ENCODE measurements at regions not wholly inside any gene's neighbourhood (a gene's known extent, or its start where the extent isn't known, plus 50 kb on each side); places are given as distances from the start of the nearest gene placed in this dataset.

DNA sequence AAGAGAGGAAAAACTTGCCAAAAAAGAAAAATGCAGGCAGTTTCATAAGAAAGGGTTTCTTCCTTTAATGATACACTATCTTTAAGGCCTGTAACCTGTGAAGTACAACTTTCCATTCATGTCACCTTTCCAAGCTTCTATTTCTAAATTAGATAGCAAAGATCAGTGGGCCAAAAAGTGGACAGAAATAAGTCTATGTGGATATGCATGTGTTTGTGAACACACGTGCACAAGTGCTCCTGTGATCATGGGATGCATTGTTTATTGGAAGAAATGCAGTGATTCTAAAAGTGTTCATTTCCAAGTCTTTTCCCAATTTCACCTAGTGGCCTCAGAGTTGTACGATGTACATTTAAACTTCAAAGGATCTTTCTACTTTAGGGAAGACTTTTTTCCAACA, 230.0 kb upstream of the BLID start:
- no peak for DNase-seq

DNA sequence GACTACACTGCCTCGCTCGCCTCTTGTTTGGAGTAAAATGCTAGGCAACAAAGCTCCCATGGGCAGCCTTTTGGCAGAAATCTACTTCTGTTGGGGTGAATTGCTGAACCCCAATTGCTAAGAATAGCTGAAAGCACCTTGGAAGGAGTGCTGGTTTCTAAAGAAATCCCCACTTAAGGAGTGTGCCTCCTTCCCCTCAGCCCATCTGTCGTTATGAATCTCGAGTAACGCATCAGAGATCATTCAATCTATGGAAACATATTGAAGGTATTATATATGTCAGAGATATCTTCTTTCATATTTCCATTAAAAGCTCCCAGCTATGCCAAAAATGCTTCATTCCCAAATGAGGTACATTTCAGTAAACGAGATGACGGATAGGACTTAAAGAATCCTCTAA, 229.6 kb upstream of the BLID start:
- no peak for DNase-seq

DNA sequence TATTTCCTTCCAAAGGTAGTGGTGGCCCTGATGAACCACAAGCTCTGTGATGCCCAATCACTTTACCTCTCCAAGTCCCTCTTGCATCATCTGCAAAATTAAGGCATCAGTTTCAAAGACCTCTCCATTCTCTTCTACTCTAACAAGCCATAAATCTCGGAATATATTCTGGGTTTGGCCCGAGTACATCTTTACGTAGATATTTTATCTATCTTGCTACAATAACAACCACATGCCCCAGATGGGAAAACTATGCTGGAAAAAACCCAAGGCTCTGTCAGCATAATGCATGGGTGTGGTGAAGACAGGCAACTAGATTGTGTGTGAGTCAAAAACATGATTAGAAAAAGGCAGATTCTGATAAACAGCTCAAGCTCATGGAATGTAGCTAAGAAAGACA, 228.2 kb upstream of the BLID start:
- DNase-seq: no peak

DNA sequence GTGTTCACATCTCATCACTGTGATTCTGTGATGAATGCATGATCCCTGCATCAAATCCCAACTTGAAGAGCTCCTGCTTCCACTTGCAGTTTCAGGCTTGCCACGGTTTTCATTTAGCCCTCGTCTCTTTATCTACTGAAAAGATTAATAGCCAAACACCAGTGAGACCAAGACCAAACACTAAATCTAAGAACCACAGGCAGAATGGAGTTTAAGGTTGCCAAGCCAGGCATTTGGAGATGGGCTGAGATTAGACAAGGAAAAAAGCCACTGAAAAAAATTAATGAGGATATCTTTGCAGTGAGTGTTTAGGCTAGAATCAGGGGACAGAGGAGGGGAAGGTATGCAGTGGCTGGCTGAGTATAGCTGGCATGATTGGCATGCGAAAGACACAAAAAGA, 227.2 kb upstream of the BLID start:
- DNase-seq: no peak

- no peak for DNase-seq
These were observed 226.2 kb upstream of the BLID start for GRCh38 chr11:122342089-122342744.

- DNase-seq: no peak
These were observed 225.5 kb upstream of the BLID start for GRCh38 chr11:122341477-122341876.

- DNase-seq: no peak
These were observed 224.7 kb upstream of the BLID start for GRCh38 chr11:122340607-122341290.

GRCh38 chr11:122339436-122340060, 223.5 kb upstream of the BLID start:
- DNase-seq: no peak

DNA sequence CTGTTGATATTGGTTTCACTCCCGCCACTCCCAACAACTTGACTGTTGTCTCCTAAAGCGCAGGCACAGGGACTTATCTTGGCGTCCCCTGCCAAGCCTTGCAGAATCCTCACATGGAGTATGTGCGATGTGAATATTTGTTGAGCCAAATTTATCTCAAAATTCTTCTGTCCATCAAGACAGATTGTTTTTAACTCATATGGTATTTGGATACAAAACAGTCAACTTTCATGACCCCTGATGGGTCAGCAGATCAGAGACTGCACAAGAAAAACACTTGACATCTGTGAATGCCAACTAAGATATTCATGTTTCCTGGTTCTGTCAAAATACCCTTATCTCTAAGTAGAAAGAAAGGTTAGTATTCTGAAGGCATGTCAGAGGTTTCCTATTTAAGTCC, 221.7 kb upstream of the BLID start:
- no peak for DNase-seq

DNA sequence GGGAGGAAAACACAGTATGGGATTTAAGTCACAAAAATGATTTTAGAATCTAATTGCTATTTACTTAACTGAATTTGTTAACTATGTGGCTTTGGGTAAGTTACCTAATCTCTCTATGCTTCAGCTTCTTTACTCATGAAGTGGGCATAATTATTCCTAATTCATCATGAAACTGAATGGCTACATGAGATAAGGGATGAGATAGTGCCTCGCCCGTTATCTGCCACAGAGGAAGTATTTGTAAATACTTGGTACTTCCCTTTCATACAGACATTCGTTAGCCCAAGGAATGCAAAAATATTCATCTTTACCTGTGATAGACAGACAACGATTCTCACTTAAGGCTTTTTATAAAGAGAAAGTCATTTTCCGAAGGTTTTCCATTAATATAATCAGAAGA, 221.2 kb upstream of the BLID start:
- DNase-seq: no peak

GRCh38 chr11:122336706-122337105, 220.7 kb upstream of the BLID start:
- no peak for DNase-seq

DNA sequence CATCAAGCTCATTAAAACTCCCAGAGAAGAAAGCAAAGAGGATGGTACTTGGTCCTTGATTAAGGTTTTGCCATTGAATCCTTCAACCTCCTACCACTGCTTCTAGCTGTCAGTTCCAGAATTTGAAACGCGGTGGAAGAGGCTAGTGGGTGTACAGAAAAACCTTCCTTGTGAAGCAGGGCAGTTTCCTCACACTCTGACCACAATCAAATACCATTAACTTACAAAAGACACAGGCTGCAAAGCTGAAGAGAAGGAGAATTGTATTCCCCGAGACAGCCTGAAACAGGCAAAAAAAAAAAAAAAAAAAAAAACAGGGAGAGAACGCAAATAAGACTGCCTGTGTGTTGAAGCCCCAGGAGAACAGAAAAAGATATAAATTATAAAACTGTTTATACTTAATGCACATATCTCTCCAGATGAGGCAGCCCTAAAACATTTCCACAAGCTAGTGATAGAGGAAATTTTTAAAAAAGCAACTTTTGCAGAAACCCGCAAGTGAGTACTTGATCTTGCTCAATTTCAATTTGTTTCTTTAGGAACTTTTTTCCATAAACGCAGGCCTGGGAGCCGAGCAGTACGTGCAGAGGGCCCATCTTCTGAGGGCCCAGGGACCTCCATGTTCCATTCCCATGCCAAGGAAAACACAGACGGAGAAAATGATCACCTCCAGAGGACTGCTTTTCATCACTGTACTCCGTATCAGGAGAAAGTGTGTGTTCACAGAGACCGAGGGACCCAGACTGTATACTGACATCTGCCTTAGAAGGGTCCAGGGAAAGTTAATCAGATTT, 218.7 kb upstream of the BLID start:
- DNase-seq: no peak

GRCh38 chr11:122333467-122333866, 217.5 kb upstream of the BLID start:
- DNase-seq: no peak

DNA sequence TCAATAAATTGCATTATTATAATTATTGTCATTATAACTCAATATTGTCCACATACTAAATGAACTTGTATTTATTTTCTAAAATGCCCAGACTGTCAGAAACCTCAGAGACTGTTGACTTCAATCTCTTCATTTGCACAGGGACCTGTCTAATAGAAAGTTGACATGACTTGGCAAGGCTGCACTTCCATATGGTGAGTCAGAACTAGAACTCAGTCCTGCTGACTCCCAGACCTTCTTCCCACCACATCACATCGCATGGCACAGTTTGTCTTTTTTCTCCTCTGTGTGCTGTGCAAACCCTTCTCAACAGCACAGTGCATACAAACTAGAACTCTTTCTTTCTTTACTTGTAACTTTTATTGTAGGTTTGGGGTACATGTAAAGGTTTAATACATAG, 215.1 kb upstream of the BLID start:
- DNase-seq: no peak

DNA sequence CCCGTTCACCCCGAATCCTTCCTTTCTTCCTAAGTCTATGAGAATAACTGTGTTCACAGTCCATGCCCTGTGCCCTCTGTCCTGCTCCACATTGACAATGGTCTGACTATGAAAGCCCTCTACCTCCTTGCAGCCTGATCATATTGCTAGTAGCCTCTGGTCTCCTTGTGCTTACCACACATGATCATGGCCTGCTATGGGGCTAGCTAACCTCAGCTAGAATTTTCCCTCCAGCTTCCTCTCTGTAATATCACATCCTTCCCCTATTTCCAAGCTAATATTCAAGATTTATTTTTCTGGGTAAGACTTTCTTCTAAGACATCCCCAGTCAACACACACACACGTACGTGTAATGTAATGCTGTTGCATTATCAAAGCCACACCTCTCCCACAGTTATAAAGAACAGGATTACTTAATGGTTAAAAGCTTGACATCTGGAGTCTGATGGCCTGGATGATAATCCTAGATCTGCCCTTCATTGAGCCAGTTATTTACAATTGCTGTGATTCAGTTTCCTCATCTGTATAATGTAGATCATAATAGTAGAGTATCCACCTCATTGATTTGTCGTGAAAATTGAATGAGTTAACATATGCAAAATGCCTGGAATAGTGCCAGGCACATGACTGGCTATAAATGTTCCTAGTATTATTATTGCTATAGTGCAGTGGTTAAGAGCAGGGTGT, 214.4 kb upstream of the BLID start:
- DNase-seq: no peak

DNA sequence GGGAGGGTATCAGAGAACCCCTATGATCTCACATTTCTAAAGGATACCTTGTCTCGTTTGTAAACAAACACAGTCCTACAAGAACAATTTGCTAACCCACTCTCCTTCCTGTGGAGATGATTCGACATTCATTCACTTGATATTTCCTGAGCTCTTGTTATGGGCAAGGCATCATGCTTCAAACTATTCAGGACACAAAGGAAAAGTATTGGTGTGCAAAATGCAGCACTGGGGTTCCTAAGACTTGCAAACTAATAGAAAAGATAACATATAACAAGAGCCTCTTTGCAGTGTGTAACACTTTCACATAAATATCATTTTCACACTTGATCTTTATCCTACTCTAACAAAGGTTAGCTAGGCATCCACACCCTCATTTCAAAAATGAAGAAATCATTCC, 211.5 kb upstream of the BLID start:
- DNase-seq: no peak

GRCh38 chr11:122323754-122324421, 207.9 kb upstream of the BLID start:
- DNase-seq: no peak

- no peak for DNase-seq
These were observed 206.3 kb upstream of the BLID start for GRCh38 chr11:122322329-122322728.

DNA sequence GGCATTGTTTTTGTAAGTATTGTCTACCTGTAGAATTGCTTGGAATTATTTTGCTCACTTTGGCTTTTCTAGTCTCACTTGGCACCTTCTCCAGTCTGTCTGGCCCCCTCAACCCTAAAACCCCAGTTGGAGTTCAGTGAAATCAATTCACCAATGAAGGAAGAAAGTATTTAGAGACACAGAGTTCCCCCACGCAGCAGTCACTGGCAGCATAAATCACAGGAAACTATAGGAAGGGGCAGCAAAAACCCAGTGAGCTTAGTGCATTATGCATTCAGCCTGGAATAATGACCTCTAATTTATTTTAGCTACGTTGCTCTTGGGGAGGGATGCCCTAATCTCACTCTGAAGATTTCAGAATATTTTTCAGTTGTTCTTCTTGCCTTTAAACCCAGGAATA, 204.7 kb upstream of the BLID start:
- DNase-seq: no peak

DNA sequence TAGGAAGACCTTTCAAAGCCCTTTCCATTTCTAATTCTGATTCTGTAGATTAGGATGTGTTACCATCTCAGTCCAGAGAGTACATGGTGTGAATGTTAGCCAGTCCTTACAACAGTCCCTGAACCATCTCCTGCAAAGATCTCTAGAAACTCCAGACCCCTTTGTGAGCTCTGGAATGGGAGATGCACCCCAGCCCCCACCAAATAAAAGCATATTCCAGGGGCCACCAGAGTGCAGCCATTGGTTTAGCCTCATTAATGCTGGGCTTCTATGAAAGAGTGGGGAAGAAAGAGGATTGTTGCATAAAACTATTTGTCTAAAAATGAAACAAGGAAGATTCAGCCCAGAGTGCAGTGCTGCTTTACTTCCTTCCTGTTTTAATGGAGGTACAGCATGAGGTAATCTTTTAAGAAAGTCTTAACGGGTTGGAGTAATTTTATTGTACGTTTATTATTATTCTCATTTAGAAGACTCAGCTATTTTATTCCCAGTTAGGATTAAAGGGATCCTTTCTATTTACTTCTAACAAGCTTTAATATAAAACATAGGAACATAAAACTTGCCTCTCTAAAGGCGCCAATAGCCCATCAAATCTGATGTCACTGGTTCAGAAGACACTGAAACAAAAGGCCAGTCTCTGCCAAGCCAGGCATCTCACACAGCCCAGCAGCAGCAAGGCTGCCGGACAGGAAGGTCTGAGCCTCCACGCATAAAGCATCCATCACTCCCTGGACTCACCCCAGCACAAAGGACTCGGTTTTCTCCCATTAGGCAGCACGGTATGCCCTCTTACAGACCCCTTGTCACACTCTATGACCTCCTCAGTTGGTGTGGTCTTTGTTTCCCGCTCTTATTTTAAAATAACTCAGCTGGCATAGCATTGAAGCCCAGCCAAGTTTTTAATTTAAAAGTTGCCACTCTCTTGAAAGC, 203.9 kb upstream of the BLID start:
- no peak for DNase-seq
